HG03159 (cell line): ENCODE measurements at regions not wholly inside any gene's neighbourhood (a gene's known extent, or its start where the extent isn't known, plus 50 kb on each side); places are given as distances from the start of the nearest gene placed in this dataset.
"Not testable (repeated sequence)": the region's sequence is repeated elsewhere in the genome, so short reads cannot be mapped to it uniquely, and the experiment has no call there.

Experiments used
- ATAC-seq: cut with Tn5 transposase; IDR thresholded peaks from one replicate; pipeline ENCODE4 v1.9.1; 2021; ENCODE audit warnings: mild to moderate bottlenecking, moderate library complexity; ENCODE audit not compliant: unreplicated experiment

DNA sequence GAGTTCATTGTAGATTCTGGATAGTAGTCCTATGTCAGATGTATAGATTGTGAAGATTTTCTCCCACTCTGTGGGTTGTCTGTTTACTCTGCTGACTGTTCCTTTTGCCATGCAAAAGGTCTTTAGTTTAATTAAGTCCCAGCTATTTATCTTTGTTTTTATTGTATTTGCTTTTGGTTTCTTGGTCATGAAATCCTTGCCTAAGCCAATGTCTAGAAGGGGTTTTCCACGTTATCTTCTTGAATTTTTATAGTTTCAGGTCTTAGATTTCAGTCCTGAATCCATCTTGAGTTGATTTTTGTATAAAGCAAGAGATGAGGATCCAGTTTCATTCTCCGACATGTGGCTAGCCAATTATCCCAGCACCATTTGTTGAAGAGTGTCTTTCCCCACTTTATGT is 262.1 kb upstream of the TMC3 start:
- ATAC-seq = not testable (repeated sequence)

DNA sequence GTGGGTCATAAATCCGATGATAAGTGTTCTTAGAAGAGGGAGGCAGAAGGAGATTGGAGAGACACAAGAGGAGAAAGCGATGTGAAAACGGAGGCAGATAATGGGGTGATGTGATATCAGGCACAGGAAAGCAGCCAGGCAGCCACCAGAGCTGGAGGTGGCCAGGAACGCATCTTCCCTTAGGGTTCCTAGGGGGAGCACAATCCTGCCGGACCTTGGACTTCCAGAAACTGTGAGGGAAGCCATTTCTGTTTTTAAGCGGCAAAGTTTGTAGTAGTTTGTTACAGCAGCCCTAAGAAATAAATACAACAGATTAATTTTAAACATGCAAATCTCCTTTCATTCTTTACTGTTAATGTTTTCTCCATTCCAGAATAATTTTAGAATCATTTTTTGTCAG is 259.9 kb upstream of the TMC3 start:
- ATAC-seq = no peak

DNA sequence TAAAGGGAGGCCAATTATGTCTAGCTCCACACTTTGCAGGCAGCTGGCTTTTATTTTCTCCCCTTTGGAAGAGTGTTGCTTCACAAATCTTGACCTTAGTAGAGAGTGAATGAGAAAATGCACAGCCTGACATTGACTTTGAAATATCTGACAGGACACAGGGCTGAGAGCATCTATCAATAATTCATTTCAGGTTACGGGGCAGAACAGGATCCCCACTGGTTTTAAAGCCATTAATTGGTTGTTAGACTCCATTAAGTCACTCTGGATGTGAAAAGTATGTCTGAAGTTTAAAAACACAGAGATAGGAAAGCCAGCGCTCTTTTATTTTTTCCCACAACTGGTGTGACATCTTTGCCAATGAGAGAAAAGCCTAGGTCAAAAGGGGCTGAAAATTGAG is 251.9 kb upstream of the TMC3 start:
- ATAC-seq = no peak

DNA sequence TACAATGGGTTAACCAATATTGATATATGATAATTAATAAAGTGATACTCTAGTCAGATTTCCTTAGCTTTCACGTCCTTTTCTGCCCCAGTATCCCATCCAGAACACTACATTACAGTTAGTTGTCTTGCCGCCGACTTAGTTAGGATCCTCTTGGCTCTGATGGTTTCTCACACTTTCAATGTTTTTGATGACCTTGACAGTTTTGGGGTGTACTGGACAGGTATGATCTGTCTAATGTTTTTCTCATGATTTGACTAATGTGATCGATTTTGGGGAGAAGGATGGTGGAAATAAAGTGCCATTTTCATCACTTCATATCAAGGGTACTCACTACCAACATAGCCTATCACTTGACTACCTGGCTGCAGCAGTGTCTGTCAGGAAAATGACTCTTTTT is 245.0 kb upstream of the TMC3 start:
- no peak for ATAC-seq

- no peak for ATAC-seq
These were observed 238.6 kb upstream of the TMC3 start for GRCh38 chr15:81612631-81613030.

GRCh38 chr15:81611679-81612078 is 237.7 kb upstream of the TMC3 start:
- no peak for ATAC-seq

GRCh38 chr15:81608309-81608829 is 234.4 kb upstream of the TMC3 start:
- no peak for ATAC-seq

DNA sequence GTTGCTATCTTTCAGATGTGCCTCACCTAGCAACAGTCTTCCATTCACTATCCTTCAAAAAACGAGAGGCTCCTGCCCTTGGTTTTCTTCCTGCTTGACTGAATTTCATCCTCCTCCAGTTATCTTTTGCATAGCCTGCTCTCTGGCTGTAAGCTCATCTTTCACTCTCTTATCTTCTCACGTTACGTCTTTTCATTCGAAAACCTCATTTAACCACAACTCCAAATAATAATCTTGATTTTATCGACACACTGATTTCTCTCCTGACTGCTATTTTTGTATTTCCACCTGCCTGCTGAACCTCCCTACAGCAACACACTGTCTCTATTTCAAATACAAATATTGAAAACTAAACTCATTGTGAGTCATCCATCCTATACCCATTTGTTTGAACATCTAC is 230.7 kb upstream of the TMC3 start:
- no peak for ATAC-seq

DNA sequence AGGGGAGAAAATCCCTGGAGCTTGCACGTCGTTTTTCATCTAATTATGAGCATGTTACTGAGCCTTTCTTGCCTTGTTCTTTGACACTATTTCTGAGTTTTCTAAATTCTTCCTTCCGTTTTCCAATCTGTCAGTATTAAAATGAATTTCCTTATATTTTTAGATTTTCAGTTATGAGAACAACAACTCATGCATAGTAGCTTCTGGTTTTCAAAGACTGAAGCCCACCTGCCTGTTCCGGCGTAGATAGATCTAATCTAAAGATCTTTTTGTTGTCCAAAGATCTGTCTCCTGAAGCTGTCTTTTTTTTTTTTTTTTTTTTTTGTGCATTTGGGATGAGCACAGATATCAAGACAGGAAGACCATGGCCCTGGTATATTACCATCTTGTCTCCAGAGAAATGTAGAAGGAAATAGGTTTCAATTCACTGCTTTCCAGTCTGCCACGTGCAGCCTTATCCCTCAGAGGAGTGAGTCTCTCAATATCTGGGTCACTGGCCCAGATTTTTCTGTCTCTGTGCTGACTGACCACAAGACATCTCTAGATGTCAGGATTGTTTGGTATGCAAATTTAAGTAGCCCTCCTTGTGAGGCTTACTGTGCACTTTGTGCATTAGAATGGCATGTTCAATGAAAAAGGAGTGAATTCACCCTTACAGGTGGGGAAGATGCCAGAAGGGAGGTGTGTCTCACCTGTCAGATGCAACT is 222.3 kb upstream of the TMC3 start:
- no peak for ATAC-seq

GRCh38 chr15:81595752-81596151 is 221.7 kb upstream of the TMC3 start:
- ATAC-seq = no peak

GRCh38 chr15:81589671-81590070 is 215.7 kb upstream of the TMC3 start:
- no peak for ATAC-seq

DNA sequence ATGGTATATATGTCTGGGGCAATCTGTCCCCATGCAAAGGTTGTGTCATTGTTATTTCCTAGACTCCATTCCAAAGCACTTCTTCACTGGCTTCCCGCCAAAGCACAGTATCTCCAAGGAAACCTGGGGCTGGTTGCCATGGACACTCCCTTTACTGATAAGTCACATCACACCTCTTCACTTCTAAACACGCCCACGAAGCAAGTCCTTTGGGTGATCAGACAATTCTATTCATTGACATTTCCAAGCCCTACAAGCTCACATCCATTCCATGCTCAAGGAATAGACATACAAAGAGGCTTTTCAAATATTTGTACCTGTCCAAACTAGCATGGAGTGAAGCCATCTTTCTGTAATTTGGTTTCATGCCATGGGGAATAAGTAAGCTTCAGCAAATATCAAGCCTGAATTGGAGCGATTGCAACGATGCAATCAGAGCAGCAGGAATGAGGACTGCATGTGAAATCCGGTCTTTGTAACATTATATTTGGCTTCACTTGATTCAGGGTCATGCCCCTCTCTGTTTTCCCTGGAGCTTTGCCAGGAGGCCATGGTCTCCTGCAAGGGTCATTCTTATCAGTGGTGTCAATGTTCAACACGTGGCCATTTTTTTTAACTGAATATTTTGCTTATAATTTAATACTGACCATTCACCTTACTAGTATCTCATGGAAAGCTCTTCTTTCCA is 201.6 kb upstream of the TMC3 start:
- ATAC-seq = no peak

DNA sequence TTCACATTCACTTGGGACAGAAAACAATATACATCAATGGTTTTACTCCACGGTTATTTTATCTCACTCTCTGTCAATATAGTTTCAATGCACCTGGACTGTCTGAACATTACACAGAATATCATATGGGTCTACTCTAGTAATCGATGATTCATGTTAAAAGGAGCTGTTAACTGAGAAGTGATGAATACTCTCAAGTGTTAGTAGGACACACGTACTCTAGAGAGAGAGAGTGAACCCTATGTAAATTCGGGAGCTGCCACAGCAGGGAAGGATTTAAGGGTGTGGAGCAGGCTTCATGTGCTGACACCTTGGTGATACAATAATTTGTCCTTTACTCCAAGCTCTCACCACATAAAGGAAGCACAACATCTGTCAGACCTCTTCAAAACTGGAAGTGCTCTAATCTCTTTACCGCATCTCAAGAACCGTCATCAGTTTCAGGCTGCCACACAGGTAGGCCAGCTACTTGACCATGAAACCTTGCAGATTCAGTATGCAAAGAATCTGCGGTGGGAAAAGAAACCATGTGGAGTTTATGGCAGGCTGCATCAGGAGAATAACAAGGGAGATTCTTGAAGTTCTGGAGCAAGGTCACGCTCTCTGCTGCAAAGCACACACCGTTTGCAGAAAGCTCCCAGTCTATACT is 199.2 kb upstream of the TMC3 start:
- ATAC-seq = no peak

DNA sequence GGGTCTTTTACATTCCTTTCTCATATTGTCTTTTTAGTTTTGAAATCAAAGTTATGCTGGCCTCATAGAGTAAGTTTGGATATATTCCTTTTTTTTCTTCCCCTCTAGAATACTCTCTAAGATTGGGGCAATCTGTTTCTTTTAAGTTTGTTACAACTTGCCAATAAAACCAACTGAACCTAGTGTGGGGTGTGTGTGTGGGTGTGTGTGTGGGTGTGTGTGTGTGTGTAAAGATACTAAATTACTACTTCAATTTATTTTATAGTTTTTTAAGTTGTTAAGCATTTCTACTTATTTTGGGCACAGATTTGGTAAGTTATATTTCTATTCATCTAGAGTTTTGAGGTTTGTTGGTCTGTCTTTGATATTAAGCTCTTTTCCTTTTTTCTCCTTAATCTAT is 198.2 kb upstream of the TMC3 start:
- no peak for ATAC-seq

DNA sequence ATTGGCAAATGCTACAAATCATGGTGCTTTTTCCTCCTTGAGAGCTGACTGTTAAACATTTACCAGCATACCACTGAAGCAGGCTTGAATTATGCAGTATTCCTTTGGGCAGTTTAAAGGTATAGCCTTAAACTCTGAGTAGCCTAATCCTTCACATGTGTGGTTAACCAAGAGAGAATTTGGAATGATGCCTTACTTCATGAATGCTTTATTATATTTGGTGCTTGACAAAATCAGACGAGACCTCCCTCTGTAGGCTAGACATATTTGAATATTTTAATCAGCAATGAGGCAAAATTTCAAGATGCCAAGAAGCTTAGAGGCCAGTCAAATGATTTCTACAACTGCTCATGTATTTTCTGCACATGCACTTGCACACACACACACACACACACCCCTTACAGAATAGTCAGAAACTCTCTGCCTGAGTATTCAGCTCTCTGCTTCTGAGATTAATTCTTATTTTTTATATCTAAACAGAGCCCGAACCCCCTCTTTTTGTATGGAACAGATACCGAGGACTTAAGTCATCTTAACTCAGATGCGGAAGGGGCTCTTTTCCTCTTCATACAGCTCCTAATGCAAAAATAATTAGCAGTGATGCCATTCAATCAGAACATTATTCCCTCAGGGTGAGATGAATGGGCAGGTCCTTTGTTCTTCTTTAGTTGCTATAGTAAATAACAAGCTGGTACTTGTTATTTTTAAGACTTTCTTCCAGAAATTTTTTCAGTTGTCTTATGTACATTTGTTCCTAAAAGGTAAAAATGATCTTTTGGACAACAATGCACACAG is 195.5 kb upstream of the TMC3 start:
- no peak for ATAC-seq

- no peak for ATAC-seq
These were observed 193.9 kb upstream of the TMC3 start for GRCh38 chr15:81567924-81568323.

GRCh38 chr15:81562986-81563385 is 189.0 kb upstream of the TMC3 start:
- no peak for ATAC-seq

DNA sequence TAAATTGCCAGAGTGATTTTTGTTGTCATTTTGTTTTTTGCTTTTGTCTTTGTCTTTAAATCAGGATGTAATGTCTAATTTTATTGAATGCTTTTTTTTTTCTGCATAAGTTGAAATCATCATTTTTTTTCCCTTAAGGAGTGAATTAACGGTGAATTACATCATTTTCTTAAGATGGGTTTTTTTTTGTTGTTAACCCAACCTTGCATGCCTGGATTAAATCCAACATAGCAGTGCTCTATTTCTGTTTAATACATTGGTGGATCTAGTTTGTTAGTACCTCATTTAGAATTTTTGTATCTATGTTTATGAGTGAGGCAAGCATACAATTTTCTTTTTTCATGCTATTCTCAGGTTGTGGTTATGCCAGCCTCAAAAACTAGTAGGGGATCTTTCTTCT is 186.4 kb upstream of the TMC3 start:
- no peak for ATAC-seq

- ATAC-seq = no peak
These were observed 184.0 kb upstream of the TMC3 start for GRCh38 chr15:81558056-81558455.

GRCh38 chr15:81555346-81555745 is 181.3 kb upstream of the TMC3 start:
- ATAC-seq = no peak
